B cell (primary cell): ENCODE measurements at regions not wholly inside any gene's neighbourhood (a gene's known extent, or its start where the extent isn't known, plus 50 kb on each side); places are given as distances from the start of the nearest gene placed in this dataset.

Experiments used
- ATAC-seq: fragments of 200-7000 bp; cut with Tn5 transposase; one replicate; pipeline ENCODE4 v1.10.0; 2021; ENCODE audit warnings: low read depth, mild to moderate bottlenecking, moderate number of reproducible peaks, moderate library complexity
- CTCF ChIA-PET: fragments of 350-600 bp; sonication (Branson Sonifier 250); formaldehyde crosslinking; loops from one replicate; lab custom pipeline; 2021; ENCODE audit warnings: antibody characterized with exemption, inconsistent platforms; lab: Charles Lee
- POLR2A ChIA-PET: fragments of 350-600 bp; sonication (Branson Sonifier 250); formaldehyde crosslinking; loops from one replicate; lab custom pipeline; 2021; ENCODE audit warnings: antibody characterized with exemption; lab: Charles Lee
- DNase-seq: peaks from one replicate; pipeline ENCODE4 v3.0.0; 2013
- H2AFZ ChIP-seq: 2 replicates; pipeline ENCODE4 v1.6.1; 2012; ENCODE audit warnings: mild to moderate bottlenecking, low read depth, low read length; ENCODE audit not compliant: insufficient read depth, poor library complexity, severe bottlenecking
- H3K27ac ChIP-seq, 2 donors: 1 replicate in 1 of 2; 2 replicates in 1 of 2; pipeline ENCODE4 v1.5.1; 2012 to 2013; ENCODE audit warnings: low read length in 2 of 2, mild to moderate bottlenecking in 2 of 2, moderate library complexity in 1 of 2
- H3K27me3 ChIP-seq, 4 experiments: fragments of 200-600 bp in 1 of 4; sonication (generic) in 1 of 4; replicated peaks in 1 of 4; 1 replicate in 2 of 4; 2 replicates in 2 of 4; pipeline versions ENCODE4 v1.6.1 to v1.7.0; 2013 to 2016; ENCODE audit warnings: low read length in 3 of 4, mild to moderate bottlenecking in 2 of 4, mixed read lengths in 1 of 4, moderate library complexity in 1 of 4; ENCODE audit not compliant: insufficient read depth in 4 of 4, control insufficient read depth in 3 of 4; ENCODE audit errors: control extremely low read depth in 1 of 4
- H3K36me3 ChIP-seq, 2 experiments: replicated peaks in 1 of 2; 1 replicate in 1 of 2; 2 replicates in 1 of 2; pipeline versions ENCODE4 v1.6.1 to v1.7.1; 2013; ENCODE audit warnings: low read length in 1 of 2; ENCODE audit not compliant: insufficient read depth in 2 of 2, control insufficient read depth in 1 of 2; ENCODE audit errors: control extremely low read depth in 1 of 2, extremely low read depth in 1 of 2
- H3K4me1 ChIP-seq, 2 donors: fragments of 200-600 bp in 1 of 2; sonication (generic) in 1 of 2; 1 replicate in 1 of 2; 2 replicates in 1 of 2; pipeline versions ENCODE4 v1.5.1 to v1.6.1; 2013 to 2017; ENCODE audit warnings: low read length in 2 of 2; ENCODE audit not compliant: control insufficient read depth in 2 of 2, insufficient read depth in 2 of 2
- H3K4me2 ChIP-seq: replicated peaks from 2 replicates; pipeline ENCODE3; 2012; ENCODE audit warnings: mild to moderate bottlenecking, low read depth, low read length; ENCODE audit not compliant: poor library complexity, severe bottlenecking
- H3K4me3 ChIP-seq, 5 experiments: fragments of 200-600 bp in 1 of 5; sonication (generic) in 1 of 5; 1 replicate in 3 of 5; 2 replicates in 2 of 5; pipeline versions ENCODE4 v1.5.1 to v1.7.0; 2011 to 2016; ENCODE audit warnings: low read length in 4 of 5, mild to moderate bottlenecking in 4 of 5, low read depth in 2 of 5, control low read depth in 1 of 5, moderate library complexity in 1 of 5; ENCODE audit not compliant: insufficient read depth in 1 of 5; ENCODE audit errors: control extremely low read depth in 1 of 5, extremely low read depth in 1 of 5
- H3K79me2 ChIP-seq: fragments of 200-600 bp; sonication (generic); one replicate; pipeline ENCODE4 v1.6.0; 2016; ENCODE audit warnings: low read length; ENCODE audit not compliant: control insufficient read depth, insufficient read depth
- H3K9ac ChIP-seq: fragments of 200-600 bp; sonication (generic); 2 replicates; pipeline ENCODE4 v1.6.1; 2017; ENCODE audit warnings: mild to moderate bottlenecking, low read length, moderate library complexity
- H3K9me3 ChIP-seq, 3 donors: one replicate each; pipeline versions ENCODE4 v1.6.1 to v1.7.1; 2013; ENCODE audit warnings: low read length in 2 of 3; ENCODE audit not compliant: control insufficient read depth in 2 of 3, insufficient read depth in 1 of 3; ENCODE audit errors: control extremely low read depth in 1 of 3
- H4K20me1 ChIP-seq: 2 replicates; pipeline ENCODE4 v1.6.0; 2012; ENCODE audit warnings: mild to moderate bottlenecking, low read length; ENCODE audit not compliant: insufficient read depth, control insufficient read depth, poor library complexity, severe bottlenecking
- H3K27ac Mint-ChIP-seq: one replicate; pipeline ENCODE4 v1.8.0; 2021; ENCODE audit warnings: mixed read lengths
- H3K27me3 Mint-ChIP-seq: one replicate; pipeline ENCODE4 v1.8.0; 2021; ENCODE audit warnings: mixed read lengths
- H3K4me1 Mint-ChIP-seq: one replicate; pipeline ENCODE4 v1.8.0; 2021; ENCODE audit warnings: mixed read lengths
- H3K4me3 Mint-ChIP-seq: one replicate; pipeline ENCODE4 v1.8.0; 2021; ENCODE audit warnings: mixed read lengths
- H3K9me3 Mint-ChIP-seq: one replicate; pipeline ENCODE4 v1.8.0; 2022; ENCODE audit warnings: mixed read lengths; ENCODE audit not compliant: insufficient read depth
- CTCF ChIP-seq: fragments of 200-600 bp; IDR thresholded peaks from one replicate; pipeline ENCODE4 v1.8.0; 2022; ENCODE audit warnings: antibody characterized with exemption, mild to moderate bottlenecking
- EZH2 ChIP-seq: IDR thresholded peaks from 2 replicates; pipeline ENCODE4 v1.6.1; 2012; ENCODE audit warnings: borderline replicate concordance, low read depth, mild to moderate bottlenecking, moderate library complexity, low read length; ENCODE audit not compliant: insufficient read depth, poor library complexity, severe bottlenecking
- WGBS: methylation state at CpG from one replicate; pipeline ENCODE4 v1.1.5; 2013; ENCODE audit warnings: missing lambda C conversion rate; ENCODE audit not compliant: insufficient coverage; 5-methylcytosine and 5-hydroxymethylcytosine counted together
- intact Hi-C: fragments of 100-400 bp; cut with micrococcal nuclease; formaldehyde crosslinking; loops from one replicate; pipeline ENCODE4 v1.10.0; 2022

- no peak overlapping the region for H3K4me3 ChIP-seq
- POLR2A ChIA-PET: no interaction called here
- no peak for DNase-seq
Observed at GRCh38 chr21:16320110-16320509, 590.3 kb downstream of the USP25 start.

GRCh38 chr21:16322454-16322853 lies 592.7 kb downstream of the USP25 start:
- Mint-ChIP-seq H3K27ac (no peak overlapping the region), H3K4me1 (no peaks in the 10 kb centered on the region), H3K27me3 (no peaks in the 10 kb centered on the region), H3K9me3 (no peaks in the 10 kb centered on the region), H3K4me3 (no peak overlapping the region)
- DNase-seq (no peak), ATAC-seq (no peak)
- H4K20me1 ChIP-seq: no peaks in the 10 kb centered on the region
- H3K9me3 ChIP-seq: no peaks in the 10 kb centered on the region
- no peaks in the 10 kb centered on the region for H3K27me3 ChIP-seq
- TF ChIP-seq CTCF (no peak), EZH2 (no peak)
- no peaks in the 10 kb centered on the region for H3K79me2 ChIP-seq
- CTCF ChIA-PET: interaction anchor here (1.1 kb wide), 1 partner anchor 8 kb away, joined by 3 read pairs; no protein-coding TSS in a partner anchor
- H3K9ac ChIP-seq: no peak overlapping the region
- H3K36me3 ChIP-seq: no peaks in the 10 kb centered on the region
- POLR2A ChIA-PET: no interaction called here
- no peaks in the 10 kb centered on the region for H3K4me1 ChIP-seq
- no CpG with 5 or more reads among the region's 2 CpGs for WGBS
- no peak overlapping the region for H3K4me3 ChIP-seq
- no peak overlapping the region for H3K27ac ChIP-seq
- H3K4me2 ChIP-seq: no peak overlapping the region
- intact Hi-C loops: no loop called here
- no peak overlapping the region for H2AFZ ChIP-seq

More at GRCh38 chr21:16320110-16320509, 590.3 kb downstream of the USP25 start:
- Mint-ChIP-seq H3K27me3 (no peaks in the 10 kb centered on the region), H3K9me3 (no peaks in the 10 kb centered on the region), H3K27ac (no peak overlapping the region), H3K4me1 (no peaks in the 10 kb centered on the region), H3K4me3 (no peak overlapping the region)
- no peaks in the 10 kb centered on the region for H3K36me3 ChIP-seq
- H4K20me1 ChIP-seq: no peaks in the 10 kb centered on the region
- no peaks in the 10 kb centered on the region for H3K79me2 ChIP-seq
- no peaks in the 10 kb centered on the region for H3K9me3 ChIP-seq
- no peak overlapping the region for H3K27ac ChIP-seq
- ATAC-seq: no peak
- TF ChIP-seq EZH2 (no peak), CTCF (no peak)
- H3K27me3 ChIP-seq: no peaks in the 10 kb centered on the region
- H3K4me2 ChIP-seq: no peak overlapping the region
- CTCF ChIA-PET: no interaction called here
- no peaks in the 10 kb centered on the region for H3K4me1 ChIP-seq
- no peak overlapping the region for H3K9ac ChIP-seq
- no CpG with 5 or more reads among the region's 1 CpG for WGBS
- no peak overlapping the region for H2AFZ ChIP-seq
- intact Hi-C loops: no loop called here
